ENCODE measurements at regions not wholly inside any gene's neighbourhood (a gene's known extent, or its start where the extent isn't known, plus 50 kb on each side); places are given as distances from the start of the nearest gene placed in this dataset.

DNA sequence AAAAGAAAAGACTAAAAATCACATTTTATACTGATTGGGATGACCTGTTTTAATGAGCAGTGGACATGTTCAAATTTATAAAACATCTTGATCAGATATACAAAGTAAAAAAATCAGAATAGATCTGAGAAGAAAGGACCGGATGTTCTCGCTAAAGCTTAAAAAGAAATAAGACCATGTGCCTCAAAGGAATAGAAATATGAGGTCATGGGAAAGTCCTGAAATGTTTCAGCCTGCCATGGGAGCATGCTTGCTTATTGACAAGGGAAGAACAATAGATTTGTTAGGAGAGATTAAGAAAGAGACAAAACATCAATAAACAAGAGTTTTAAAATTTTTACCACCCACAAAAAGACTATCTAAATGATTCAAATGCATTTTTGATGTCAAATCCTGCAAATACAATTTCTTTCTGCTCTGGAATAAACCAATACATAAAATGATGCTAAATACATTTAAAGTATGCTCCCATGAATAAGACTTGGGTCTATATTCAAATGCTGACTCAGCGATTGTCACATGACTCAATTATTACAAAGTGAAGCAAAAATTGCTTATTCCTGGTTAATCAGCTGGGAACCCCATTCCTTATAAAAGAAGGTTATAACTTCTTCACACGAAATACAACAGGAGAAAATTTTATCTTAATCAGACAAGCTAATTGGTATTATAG lies 633.9 kb upstream of the PKDCC start:
- no peak for TF ChIP-seq CTCF (IDR thresholded peaks at IDR 0.05 in 8 of 11, conservative IDR thresholded peaks at IDR 0.05 in 3 of 11)
- no peak for TF ChIP-seq POLR2A (IDR thresholded peaks at IDR 0.05)
